CD4-positive, CD25-positive, alpha-beta regulatory T cell (primary cell): ENCODE measurements at regions not wholly inside any gene's neighbourhood (a gene's known extent, or its start where the extent isn't known, plus 50 kb on each side); places are given as distances from the start of the nearest gene placed in this dataset.

Experiments
- ATAC-seq, 2 donors: fragments of 150-1000 bp; cut with Tn5 transposase; one replicate each; pipeline ENCODE4 v1.10.0; 2021; ENCODE audit warnings: low read depth in 2 of 2, moderate number of reproducible peaks in 2 of 2, moderate library complexity in 1 of 2
- DNase-seq, 3 donors: peaks; one replicate each; pipeline versions ENCODE4 v3.0.0 to v3.0.0-alpha.2; 2012 to 2022; ENCODE audit warnings: mixed read lengths in 1 of 3
- H3K27ac ChIP-seq: one replicate; pipeline ENCODE4 v1.7.0; 2013; ENCODE audit warnings: mild to moderate bottlenecking, low read length; ENCODE audit not compliant: insufficient read depth, poor library complexity, severe bottlenecking
- H3K27me3 ChIP-seq: one replicate; pipeline ENCODE4 v1.7.0; 2013; ENCODE audit warnings: low read length; ENCODE audit not compliant: control insufficient read depth, insufficient read depth
- H3K36me3 ChIP-seq: one replicate; pipeline ENCODE4 v1.7.0; 2013; ENCODE audit warnings: mild to moderate bottlenecking, low read length, moderate library complexity; ENCODE audit not compliant: control insufficient read depth, insufficient read depth
- H3K4me1 ChIP-seq: 2 replicates; pipeline ENCODE4 v1.7.0; 2013; ENCODE audit warnings: mild to moderate bottlenecking, low read length; ENCODE audit not compliant: insufficient read depth, control insufficient read depth, poor library complexity, severe bottlenecking
- H3K4me3 ChIP-seq: one replicate; pipeline ENCODE4 v1.7.0; 2013; ENCODE audit warnings: low read depth, mild to moderate bottlenecking, low read length, moderate library complexity
- H3K9me3 ChIP-seq, 2 experiments: 1 replicate in 1 of 2; 2 replicates in 1 of 2; pipeline ENCODE4 v1.7.0; 2013; ENCODE audit warnings: low read length in 2 of 2, mild to moderate bottlenecking in 1 of 2, moderate library complexity in 1 of 2; ENCODE audit not compliant: control insufficient read depth in 2 of 2
- H3K27ac Mint-ChIP-seq, 3 donors: one replicate each; pipeline ENCODE4 v1.8.0; 2020 to 2022; ENCODE audit warnings: mild to moderate bottlenecking in 3 of 3, mixed read lengths in 3 of 3, moderate library complexity in 2 of 3
- H3K27me3 Mint-ChIP-seq: one replicate; pipeline ENCODE4 v1.8.0; 2022; ENCODE audit warnings: mild to moderate bottlenecking, mixed read lengths
- H3K36me3 Mint-ChIP-seq: one replicate; pipeline ENCODE4 v1.8.0; 2020; ENCODE audit warnings: mixed read lengths
- H3K4me1 Mint-ChIP-seq, 4 donors: one replicate each; pipeline ENCODE4 v1.8.0; 2020 to 2022; ENCODE audit warnings: mixed read lengths in 4 of 4, mild to moderate bottlenecking in 1 of 4
- H3K4me3 Mint-ChIP-seq, 4 donors: one replicate each; pipeline ENCODE4 v1.8.0; 2020 to 2022; ENCODE audit warnings: mild to moderate bottlenecking in 4 of 4, mixed read lengths in 4 of 4, moderate library complexity in 3 of 4
- H3K9me3 Mint-ChIP-seq, 7 donors: one replicate each; pipeline ENCODE4 v1.8.0; 2020 to 2022; ENCODE audit warnings: mixed read lengths in 7 of 7, mild to moderate bottlenecking in 3 of 7, moderate library complexity in 2 of 7

GRCh38 chrX:121479406-121479805, 432.0 kb downstream of the GLUD2 start:
- DNase-seq (no peak), ATAC-seq (no peak)
- H3K36me3 Mint-ChIP-seq: no peaks in the 10 kb centered on the region
- Histone ChIP-seq H3K4me3 (no peak overlapping the region), H3K27ac (no peak overlapping the region), H3K27me3 (no peaks in the 10 kb centered on the region), H3K9me3 (no peaks in the 10 kb centered on the region), H3K36me3 (no peaks in the 10 kb centered on the region), H3K4me1 (no peaks in the 10 kb centered on the region)
- no peaks in the 10 kb centered on the region for H3K4me1 Mint-ChIP-seq
- H3K9me3 Mint-ChIP-seq: peaks cover 0 to 5% (median 0%) of the 10 kb centered on the region in 7 donors
- no peak overlapping the region for H3K4me3 Mint-ChIP-seq
- no peaks in the 10 kb centered on the region for H3K27me3 Mint-ChIP-seq
- no peak overlapping the region for H3K27ac Mint-ChIP-seq

- DNase-seq (no peak), ATAC-seq (no peak)
- H3K4me1 ChIP-seq: no peaks in the 10 kb centered on the region
- no peak overlapping the region for H3K27ac ChIP-seq
- Mint-ChIP-seq H3K27me3 (peaks cover 4% of the 10 kb centered on the region), H3K9me3 (no peaks in the 10 kb centered on the region), H3K4me1 (no peaks in the 10 kb centered on the region), H3K4me3 (no peak overlapping the region), H3K36me3 (no peaks in the 10 kb centered on the region), H3K27ac (no peak overlapping the region)
- H3K4me3 ChIP-seq: no peak overlapping the region
- no peaks in the 10 kb centered on the region for H3K36me3 ChIP-seq
- no peaks in the 10 kb centered on the region for H3K27me3 ChIP-seq
- no peaks in the 10 kb centered on the region for H3K9me3 ChIP-seq
Measured at GRCh38 chrX:121496966-121497365, 449.6 kb downstream of the GLUD2 start.

- peak in 1 of 3 donors; percentile 6 for DNase-seq
- H3K27me3 Mint-ChIP-seq: no peaks in the 10 kb centered on the region
- no peaks in the 10 kb centered on the region for H3K9me3 Mint-ChIP-seq
- no peak overlapping the region for H3K27ac Mint-ChIP-seq
- Histone ChIP-seq H3K36me3 (no peaks in the 10 kb centered on the region), H3K4me3 (no peak overlapping the region), H3K4me1 (no peaks in the 10 kb centered on the region), H3K9me3 (no peaks in the 10 kb centered on the region), H3K27ac (no peak overlapping the region), H3K27me3 (no peaks in the 10 kb centered on the region)
- H3K4me1 Mint-ChIP-seq: no peaks in the 10 kb centered on the region
- no peaks in the 10 kb centered on the region for H3K36me3 Mint-ChIP-seq
- no peak for ATAC-seq
- H3K4me3 Mint-ChIP-seq: no peak overlapping the region
Measured at GRCh38 chrX:121504153-121504552, 456.7 kb downstream of the GLUD2 start.

- H3K4me3 ChIP-seq: no peak overlapping the region
- no peak overlapping the region for H3K27ac Mint-ChIP-seq
- H3K27me3 Mint-ChIP-seq: no peaks in the 10 kb centered on the region
- H3K36me3 Mint-ChIP-seq: no peaks in the 10 kb centered on the region
- H3K4me1 ChIP-seq: no peaks in the 10 kb centered on the region
- no peaks in the 10 kb centered on the region for H3K36me3 ChIP-seq
- peaks cover 0 to 3% (median 2%) of the 10 kb centered on the region in 7 donors for H3K9me3 Mint-ChIP-seq
- H3K4me1 Mint-ChIP-seq: no peaks in the 10 kb centered on the region
- H3K27me3 ChIP-seq: no peaks in the 10 kb centered on the region
- no peak overlapping the region for H3K27ac ChIP-seq
- H3K9me3 ChIP-seq: no peaks in the 10 kb centered on the region
- ATAC-seq (no peak), DNase-seq (no peak)
- H3K4me3 Mint-ChIP-seq: no peak overlapping the region
Measured at GRCh38 chrX:121546317-121546716, 498.9 kb downstream of the GLUD2 start.

- no peak for ATAC-seq
- Histone ChIP-seq H3K36me3 (no peaks in the 10 kb centered on the region), H3K27me3 (no peaks in the 10 kb centered on the region), H3K27ac (no peak overlapping the region), H3K9me3 (no peaks in the 10 kb centered on the region), H3K4me3 (no peak overlapping the region), H3K4me1 (no peaks in the 10 kb centered on the region)
- H3K36me3 Mint-ChIP-seq: no peaks in the 10 kb centered on the region
- H3K4me3 Mint-ChIP-seq: no peak overlapping the region
- H3K27me3 Mint-ChIP-seq: no peaks in the 10 kb centered on the region
- peaks cover 0 to 2% (median 0%) of the 10 kb centered on the region in 7 donors for H3K9me3 Mint-ChIP-seq
- H3K27ac Mint-ChIP-seq: no peak overlapping the region
- no peak for DNase-seq
- no peaks in the 10 kb centered on the region for H3K4me1 Mint-ChIP-seq
Measured at GRCh38 chrX:121558886-121559285, 511.5 kb downstream of the GLUD2 start.

GRCh38 chrX:121562616-121563015, 515.2 kb downstream of the GLUD2 start:
- H3K27ac ChIP-seq: no peak overlapping the region
- H3K4me1 ChIP-seq: no peaks in the 10 kb centered on the region
- H3K4me1 Mint-ChIP-seq: no peaks in the 10 kb centered on the region
- no peaks in the 10 kb centered on the region for H3K27me3 ChIP-seq
- H3K4me3 Mint-ChIP-seq: no peak overlapping the region
- DNase-seq (no peak), ATAC-seq (no peak)
- no peak overlapping the region for H3K4me3 ChIP-seq
- H3K27ac Mint-ChIP-seq: no peak overlapping the region
- no peaks in the 10 kb centered on the region for H3K36me3 Mint-ChIP-seq
- H3K36me3 ChIP-seq: no peaks in the 10 kb centered on the region
- H3K27me3 Mint-ChIP-seq: no peaks in the 10 kb centered on the region
- no peaks in the 10 kb centered on the region for H3K9me3 ChIP-seq
- H3K9me3 Mint-ChIP-seq: no peaks in the 10 kb centered on the region

- no peak overlapping the region for H3K27ac ChIP-seq
- Mint-ChIP-seq H3K4me1 (no peaks in the 10 kb centered on the region), H3K27ac (no peak overlapping the region), H3K4me3 (no peak overlapping the region), H3K9me3 (peaks cover 0 to 2% (median 0%) of the 10 kb centered on the region in 7 donors), H3K27me3 (no peaks in the 10 kb centered on the region), H3K36me3 (no peaks in the 10 kb centered on the region)
- H3K4me1 ChIP-seq: no peaks in the 10 kb centered on the region
- H3K27me3 ChIP-seq: no peaks in the 10 kb centered on the region
- H3K36me3 ChIP-seq: no peaks in the 10 kb centered on the region
- no peak overlapping the region for H3K4me3 ChIP-seq
- ATAC-seq (no peak), DNase-seq (no peak)
- H3K9me3 ChIP-seq: no peaks in the 10 kb centered on the region
Measured at GRCh38 chrX:121569609-121570008, 522.2 kb downstream of the GLUD2 start.

GRCh38 chrX:121570072-121570841, 522.8 kb downstream of the GLUD2 start:
- H3K27me3 ChIP-seq: no peaks in the 10 kb centered on the region
- no peaks in the 10 kb centered on the region for H3K4me1 Mint-ChIP-seq
- peaks cover 0 to 2% (median 0%) of the 10 kb centered on the region in 7 donors for H3K9me3 Mint-ChIP-seq
- H3K4me3 ChIP-seq: no peak overlapping the region
- no peak overlapping the region for H3K27ac ChIP-seq
- DNase-seq: no peak
- no peak overlapping the region for H3K4me3 Mint-ChIP-seq
- no peaks in the 10 kb centered on the region for H3K27me3 Mint-ChIP-seq
- H3K4me1 ChIP-seq: no peaks in the 10 kb centered on the region
- no peak overlapping the region for H3K27ac Mint-ChIP-seq
- no peak for ATAC-seq
- no peaks in the 10 kb centered on the region for H3K36me3 ChIP-seq
- no peaks in the 10 kb centered on the region for H3K36me3 Mint-ChIP-seq
- no peaks in the 10 kb centered on the region for H3K9me3 ChIP-seq
